Panc1 (cell line): ENCODE measurements at regions not wholly inside any gene's neighbourhood (a gene's known extent, or its start where the extent isn't known, plus 50 kb on each side); places are given as distances from the start of the nearest gene placed in this dataset.
"Not testable (repeated sequence)": the region's sequence is repeated elsewhere in the genome, so short reads cannot be mapped to it uniquely, and the experiment has no call there.

Experiments
- ATAC-seq: fragments of 200-7000 bp; cut with Tn5 transposase; 2 replicates; pipeline ENCODE4 v1.9.1; 2020; ENCODE audit warnings: mild to moderate bottlenecking, moderate library complexity
- BruUV-seq: library from RNA; stranded (reverse); fragments of 400-500 nt; replicated peaks from 2 replicates; lab custom pipeline; 2021; lab: Mats Ljungman, UMichigan
- CTCF ChIA-PET: fragments of 300-600 bp; sonication (Branson Sonifier 250); formaldehyde crosslinking; loops from one replicate; lab custom pipeline; 2022; ENCODE audit warnings: antibody characterized with exemption; lab: Charles Lee
- POLR2A ChIA-PET: fragments of 300-600 bp; sonication (Branson Sonifier 250); formaldehyde crosslinking; loops from one replicate; lab custom pipeline; 2022; ENCODE audit warnings: antibody characterized with exemption; lab: Charles Lee
- DNase-seq: peaks from one replicate; pipeline ENCODE4 v3.0.0-alpha.2; 2010; ENCODE audit warnings: low read depth, low spot score
- H3K27ac ChIP-seq: 2 replicates; pipeline ENCODE4 v1.5.1; 2011; ENCODE audit warnings: mild to moderate bottlenecking, low read length, inconsistent platforms
- H3K27me3 ChIP-seq: fragments of 200-500 bp; sonication (Bioruptor generic); 2 replicates; pipeline ENCODE4 v1.6.0; 2014; ENCODE audit warnings: low read length, inconsistent platforms; ENCODE audit not compliant: control insufficient read depth, insufficient read depth
- H3K36me3 ChIP-seq: fragments of 200-500 bp; sonication (Bioruptor generic); 2 replicates; pipeline ENCODE4 v1.5.1; 2014; ENCODE audit warnings: inconsistent platforms, mild to moderate bottlenecking, low read length, moderate library complexity; ENCODE audit not compliant: control insufficient read depth, insufficient read depth
- H3K4me1 ChIP-seq: 2 replicates; pipeline ENCODE4 v1.5.1; 2011; ENCODE audit warnings: inconsistent platforms, mild to moderate bottlenecking, low read length, moderate library complexity; ENCODE audit not compliant: control insufficient read depth, insufficient read depth
- H3K4me3 ChIP-seq, 2 experiments: 2 replicates each; pipeline ENCODE4 v1.5.1; 2011 to 2012; ENCODE audit warnings: low read depth in 2 of 2, low read length in 2 of 2, mild to moderate bottlenecking in 2 of 2, inconsistent platforms in 1 of 2, moderate library complexity in 1 of 2
- H3K9me3 ChIP-seq: fragments of 200-500 bp; sonication (Bioruptor generic); 2 replicates; pipeline ENCODE4 v1.5.1; 2014; ENCODE audit warnings: low read depth, mild to moderate bottlenecking, inconsistent platforms, low read length, moderate library complexity; ENCODE audit not compliant: control insufficient read depth, insufficient read depth
- POLR2AphosphoS5 ChIP-seq: IDR thresholded peaks from 2 replicates; pipeline ENCODE4 v1.6.1; 2012; ENCODE audit warnings: mild to moderate bottlenecking, low read depth, low read length, moderate library complexity
- SIN3A ChIP-seq: IDR thresholded peaks from 2 replicates; pipeline ENCODE4 v1.6.1; 2012; ENCODE audit warnings: low read depth, mild to moderate bottlenecking, low read length, moderate library complexity, borderline replicate concordance; ENCODE audit not compliant: insufficient read depth
- TCF7L2 ChIP-seq: IDR thresholded peaks from 2 replicates; pipeline ENCODE4 v1.6.1; 2011; ENCODE audit warnings: mild to moderate bottlenecking, low read depth, low read length, inconsistent platforms
- in situ Hi-C: cut with HindIII; loops from 2 replicates; pipeline ENCODE4 v1.10.0; 2016; ENCODE audit warnings: low sequenced_read_pairs, low pct_unique_long_range_greater_than_20kb
- intact Hi-C: fragments of 100-400 bp; cut with micrococcal nuclease; formaldehyde crosslinking; loops from one replicate; pipeline ENCODE4 v1.10.0; 2022; ENCODE audit not compliant: unreplicated experiment
- TF ChIP-seq, protein P1 (sequence below): fragments of 450-650 bp; IDR thresholded peaks from 2 replicates; pipeline ENCODE4 v1.5.1; 2017; ENCODE audit warnings: mild to moderate bottlenecking
- TF ChIP-seq, protein P2 (sequence below), 2 experiments: IDR thresholded peaks; 2 replicates each; pipeline ENCODE4 v1.6.1; 2011 to 2012; ENCODE audit warnings: low read depth in 2 of 2, control low read depth in 1 of 2, low read length in 1 of 2, mild to moderate bottlenecking in 1 of 2, moderate library complexity in 1 of 2; ENCODE audit not compliant: insufficient read depth in 1 of 2

DNA sequence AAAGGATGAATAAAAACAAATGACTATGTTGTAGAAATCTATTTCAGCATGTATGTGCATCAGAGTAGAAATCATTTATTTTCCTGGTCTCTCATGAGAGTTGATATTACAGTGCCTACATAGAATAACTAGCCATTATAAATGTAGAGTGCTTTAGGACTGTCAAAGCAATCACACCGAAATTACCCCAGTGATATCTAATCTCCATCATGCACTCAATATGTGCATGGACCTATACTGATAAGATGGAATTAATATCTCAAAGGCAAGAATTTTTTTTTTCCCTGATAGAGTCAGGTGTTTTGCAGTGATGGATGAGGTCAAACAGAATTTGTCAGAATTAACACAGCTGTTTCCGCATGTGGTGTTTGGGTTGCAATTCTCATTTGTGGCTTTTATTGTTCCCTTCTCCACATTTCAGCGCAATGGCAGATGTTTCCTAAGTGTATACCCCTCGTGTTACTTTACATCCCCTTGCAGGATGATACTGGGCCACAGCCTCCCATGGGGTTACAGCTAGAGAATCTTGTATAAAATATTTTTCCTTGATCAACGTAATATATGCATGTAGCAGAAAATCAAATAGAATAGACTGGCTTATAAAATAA lies 298.8 kb downstream of the RASEF start:
- TF ChIP-seq, protein P1, sequence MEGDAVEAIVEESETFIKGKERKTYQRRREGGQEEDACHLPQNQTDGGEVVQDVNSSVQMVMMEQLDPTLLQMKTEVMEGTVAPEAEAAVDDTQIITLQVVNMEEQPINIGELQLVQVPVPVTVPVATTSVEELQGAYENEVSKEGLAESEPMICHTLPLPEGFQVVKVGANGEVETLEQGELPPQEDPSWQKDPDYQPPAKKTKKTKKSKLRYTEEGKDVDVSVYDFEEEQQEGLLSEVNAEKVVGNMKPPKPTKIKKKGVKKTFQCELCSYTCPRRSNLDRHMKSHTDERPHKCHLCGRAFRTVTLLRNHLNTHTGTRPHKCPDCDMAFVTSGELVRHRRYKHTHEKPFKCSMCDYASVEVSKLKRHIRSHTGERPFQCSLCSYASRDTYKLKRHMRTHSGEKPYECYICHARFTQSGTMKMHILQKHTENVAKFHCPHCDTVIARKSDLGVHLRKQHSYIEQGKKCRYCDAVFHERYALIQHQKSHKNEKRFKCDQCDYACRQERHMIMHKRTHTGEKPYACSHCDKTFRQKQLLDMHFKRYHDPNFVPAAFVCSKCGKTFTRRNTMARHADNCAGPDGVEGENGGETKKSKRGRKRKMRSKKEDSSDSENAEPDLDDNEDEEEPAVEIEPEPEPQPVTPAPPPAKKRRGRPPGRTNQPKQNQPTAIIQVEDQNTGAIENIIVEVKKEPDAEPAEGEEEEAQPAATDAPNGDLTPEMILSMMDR, result no peak
- no peak for TF ChIP-seq POLR2AphosphoS5
- TF ChIP-seq TCF7L2, result no peak
- TF ChIP-seq, protein P2, sequence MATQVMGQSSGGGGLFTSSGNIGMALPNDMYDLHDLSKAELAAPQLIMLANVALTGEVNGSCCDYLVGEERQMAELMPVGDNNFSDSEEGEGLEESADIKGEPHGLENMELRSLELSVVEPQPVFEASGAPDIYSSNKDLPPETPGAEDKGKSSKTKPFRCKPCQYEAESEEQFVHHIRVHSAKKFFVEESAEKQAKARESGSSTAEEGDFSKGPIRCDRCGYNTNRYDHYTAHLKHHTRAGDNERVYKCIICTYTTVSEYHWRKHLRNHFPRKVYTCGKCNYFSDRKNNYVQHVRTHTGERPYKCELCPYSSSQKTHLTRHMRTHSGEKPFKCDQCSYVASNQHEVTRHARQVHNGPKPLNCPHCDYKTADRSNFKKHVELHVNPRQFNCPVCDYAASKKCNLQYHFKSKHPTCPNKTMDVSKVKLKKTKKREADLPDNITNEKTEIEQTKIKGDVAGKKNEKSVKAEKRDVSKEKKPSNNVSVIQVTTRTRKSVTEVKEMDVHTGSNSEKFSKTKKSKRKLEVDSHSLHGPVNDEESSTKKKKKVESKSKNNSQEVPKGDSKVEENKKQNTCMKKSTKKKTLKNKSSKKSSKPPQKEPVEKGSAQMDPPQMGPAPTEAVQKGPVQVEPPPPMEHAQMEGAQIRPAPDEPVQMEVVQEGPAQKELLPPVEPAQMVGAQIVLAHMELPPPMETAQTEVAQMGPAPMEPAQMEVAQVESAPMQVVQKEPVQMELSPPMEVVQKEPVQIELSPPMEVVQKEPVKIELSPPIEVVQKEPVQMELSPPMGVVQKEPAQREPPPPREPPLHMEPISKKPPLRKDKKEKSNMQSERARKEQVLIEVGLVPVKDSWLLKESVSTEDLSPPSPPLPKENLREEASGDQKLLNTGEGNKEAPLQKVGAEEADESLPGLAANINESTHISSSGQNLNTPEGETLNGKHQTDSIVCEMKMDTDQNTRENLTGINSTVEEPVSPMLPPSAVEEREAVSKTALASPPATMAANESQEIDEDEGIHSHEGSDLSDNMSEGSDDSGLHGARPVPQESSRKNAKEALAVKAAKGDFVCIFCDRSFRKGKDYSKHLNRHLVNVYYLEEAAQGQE (IDR thresholded peaks at IDR 0.05; ENCODE audit: insufficient read depth in 1 of 2, low read depth in 2 of 2, low read length in 1 of 2), result no peak
- no peak for TF ChIP-seq SIN3A
- in situ Hi-C loops (no loop called here), intact Hi-C loops (no loop called here)
- CTCF ChIA-PET, result no interaction called here
- Histone ChIP-seq H3K36me3 (no peaks in the 10 kb centered on the region), H3K9me3 (no peaks in the 10 kb centered on the region), H3K4me3 (no peak overlapping the region), H3K27me3 (no peaks in the 10 kb centered on the region), H3K27ac (no peak overlapping the region), H3K4me1 (no peaks in the 10 kb centered on the region)
- POLR2A ChIA-PET, result no interaction called here
- DNase-seq (no peak), ATAC-seq (no peak)
- BruUV-seq, result no TSS peak

DNA sequence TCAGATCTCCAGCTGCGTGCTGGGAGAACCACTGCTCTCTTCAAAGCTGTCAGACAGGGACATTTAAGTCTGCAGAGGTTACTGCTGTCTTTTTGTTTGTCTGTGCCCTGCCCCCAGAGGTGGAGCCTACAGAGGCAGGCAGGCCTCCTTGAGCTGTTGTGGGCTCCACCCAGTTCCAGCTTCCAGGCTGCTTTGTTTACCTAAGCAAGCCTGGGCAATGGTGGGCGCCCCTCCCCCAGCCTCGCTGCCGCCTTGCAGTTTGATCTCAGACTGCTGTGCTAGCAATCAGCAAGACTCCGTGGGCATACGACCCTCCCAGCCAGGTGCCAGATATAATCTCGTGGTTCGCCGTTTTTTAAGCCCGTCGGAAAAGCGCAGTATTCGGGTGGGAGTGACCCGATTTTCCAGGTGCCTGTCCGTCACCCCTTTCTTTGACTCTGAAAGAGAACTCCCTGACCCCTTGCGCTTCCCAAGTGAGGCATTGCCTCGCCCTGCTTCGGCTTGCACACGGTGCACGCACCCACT lies 288.2 kb downstream of the RASEF start:
- H3K27me3 ChIP-seq, intact Hi-C loops, H3K4me1 ChIP-seq, CTCF ChIA-PET, H3K27ac ChIP-seq, in situ Hi-C loops, BruUV-seq, POLR2A ChIA-PET, H3K36me3 ChIP-seq, ATAC-seq, DNase-seq, H3K9me3 ChIP-seq: not testable (repeated sequence)
- peak overlapping the region in 1 of 2 experiments; percentile 9; a peak in 1 of 4 replicates for H3K4me3 ChIP-seq

DNA sequence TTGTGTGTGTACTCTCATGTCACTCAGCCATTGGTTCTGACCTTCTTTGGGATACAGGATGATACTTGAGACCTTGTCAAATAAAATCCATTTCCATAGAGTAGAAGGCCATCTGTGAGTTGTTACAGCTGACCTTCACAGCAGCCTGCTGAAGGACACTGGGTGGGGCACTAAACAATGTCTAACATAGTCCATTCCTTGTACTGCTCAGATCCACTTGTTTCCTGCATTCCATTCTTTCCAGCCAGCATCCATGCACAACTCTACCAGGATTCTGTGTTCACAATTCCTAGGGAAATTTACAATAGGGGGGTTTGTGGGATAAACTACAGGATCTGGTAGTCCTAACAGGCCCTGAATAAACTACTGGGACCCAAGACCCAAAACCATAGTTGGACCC lies 286.4 kb downstream of the RASEF start:
- in situ Hi-C loops, result no loop called here
- ChIA-PET POLR2A (no interaction called here), CTCF (no interaction called here)
- H3K27ac ChIP-seq, result no peak overlapping the region
- intact Hi-C loops, result no loop called here
- DNase-seq (no peak), ATAC-seq (no peak)
- no peaks in the 10 kb centered on the region for H3K4me1 ChIP-seq
- no peak overlapping the region for H3K4me3 ChIP-seq
- no peaks in the 10 kb centered on the region for H3K27me3 ChIP-seq
- no peak for TF ChIP-seq SIN3A
- TF ChIP-seq TCF7L2, result no peak
- TF ChIP-seq, protein P2 (IDR thresholded peaks at IDR 0.05; ENCODE audit: insufficient read depth in 1 of 2, low read depth in 2 of 2, low read length in 1 of 2), result no peak
- TF ChIP-seq, protein P1, result no peak
- no peak for TF ChIP-seq POLR2AphosphoS5
- no TSS peak for BruUV-seq
- H3K9me3 ChIP-seq, result no peaks in the 10 kb centered on the region
- H3K36me3 ChIP-seq, result no peaks in the 10 kb centered on the region
